Endothelial cell of umbilical vein (primary cell): ENCODE measurements at regions not wholly inside any gene's neighbourhood (a gene's known extent, or its start where the extent isn't known, plus 50 kb on each side); places are given as distances from the start of the nearest gene placed in this dataset.

Experiments used
- BruUV-seq: library from RNA; stranded (reverse); fragments of 400-500 nt; replicated peaks from 2 replicates; lab custom pipeline; 2021; lab: Mats Ljungman, UMichigan
- CTCF ChIA-PET: fragments of 300-600, 350-600 bp; sonication (Branson Sonifier 250); formaldehyde crosslinking; loops from one replicate; lab custom pipeline; 2021; ENCODE audit warnings: antibody characterized with exemption, inconsistent platforms; lab: Charles Lee
- POLR2A ChIA-PET: fragments of 300-600, 350-600 bp; sonication (Branson Sonifier 250); formaldehyde crosslinking; loops from one replicate; lab custom pipeline; 2021; ENCODE audit warnings: antibody characterized with exemption, inconsistent platforms; lab: Charles Lee
- DNase-seq: peaks from one replicate; pipeline ENCODE4 v3.0.0-alpha.2; 2011; ENCODE audit warnings: low read depth, low spot score
- FAIRE-seq: peaks from 2 replicates; lab custom pipeline; 2011; peaks lifted over from hg19 to GRCh38; lab: Jason Lieb, UNC
- H2AFZ ChIP-seq: 2 replicates; pipeline ENCODE4 v1.6.0; 2012; ENCODE audit warnings: low read depth, low read length, control low read depth, inconsistent platforms
- H3K27ac ChIP-seq: 2 replicates; pipeline ENCODE4 v1.5.1; 2011; ENCODE audit warnings: low read depth, mild to moderate bottlenecking, control low read depth, low read length, moderate library complexity; ENCODE audit not compliant: insufficient read depth
- H3K27me3 ChIP-seq, 2 experiments: 2 replicates each; pipeline versions ENCODE4 v1.6.0 to v1.6.1; 2011; ENCODE audit warnings: low read length in 2 of 2, mixed read lengths in 1 of 2; ENCODE audit not compliant: control insufficient read depth in 2 of 2, insufficient read depth in 2 of 2
- H3K36me3 ChIP-seq, 2 experiments: 2 replicates in 1 of 2; 3 replicates in 1 of 2; pipeline ENCODE4 v1.5.1; 2011; ENCODE audit warnings: low read length in 2 of 2, mild to moderate bottlenecking in 1 of 2, moderate library complexity in 1 of 2; ENCODE audit not compliant: control insufficient read depth in 2 of 2, insufficient read depth in 2 of 2; ENCODE audit errors: extremely low read depth in 1 of 2
- H3K4me1 ChIP-seq: 3 replicates; pipeline ENCODE4 v1.5.1; 2011; ENCODE audit warnings: mild to moderate bottlenecking, low read length; ENCODE audit not compliant: control insufficient read depth, insufficient read depth; ENCODE audit errors: extremely low read depth
- H3K4me2 ChIP-seq: 2 replicates; pipeline ENCODE4 v1.6.1; 2011; ENCODE audit warnings: low read length, control low read depth, mixed read lengths; ENCODE audit not compliant: insufficient read depth
- H3K4me3 ChIP-seq, 3 experiments: fragments of 200-600 bp in 1 of 3; sonication (generic), shearing (Covaris generic) in 1 of 3; replicated peaks in 1 of 3; 2 replicates each; pipeline ENCODE4 v1.5.1; 2011 to 2016; ENCODE audit warnings: control low read depth in 3 of 3, low read length in 3 of 3, mild to moderate bottlenecking in 2 of 3, inconsistent platforms in 1 of 3, low read depth in 1 of 3, moderate library complexity in 1 of 3; ENCODE audit not compliant: insufficient read depth in 1 of 3
- H3K79me2 ChIP-seq: 2 replicates; pipeline ENCODE4 v1.6.0; 2012; ENCODE audit warnings: low read length, inconsistent platforms; ENCODE audit not compliant: control insufficient read depth, insufficient read depth
- H3K9ac ChIP-seq: replicated peaks from 2 replicates; pipeline ENCODE3; 2011; ENCODE audit warnings: low read length, control low read depth; ENCODE audit not compliant: insufficient read depth; ENCODE audit errors: extremely low read depth
- H3K9me1 ChIP-seq: replicated peaks from 3 replicates; pipeline ENCODE4 v1.6.0; 2011; ENCODE audit warnings: mild to moderate bottlenecking, low read length; ENCODE audit not compliant: control insufficient read depth, insufficient read depth; ENCODE audit errors: extremely low read depth
- H3K9me3 ChIP-seq: replicated peaks from 2 replicates; pipeline ENCODE4 v1.5.1; 2012; ENCODE audit warnings: low read length, inconsistent platforms; ENCODE audit not compliant: control insufficient read depth, insufficient read depth
- H4K20me1 ChIP-seq: replicated peaks from 2 replicates; pipeline ENCODE3; 2011; ENCODE audit warnings: mild to moderate bottlenecking, low read length; ENCODE audit not compliant: control insufficient read depth, insufficient read depth; ENCODE audit errors: extremely low read depth
- EZH2 ChIP-seq: IDR thresholded peaks from 2 replicates; pipeline ENCODE4 v1.6.1; 2012; ENCODE audit warnings: borderline replicate concordance, low read depth, mild to moderate bottlenecking, moderate library complexity, low read length, inconsistent platforms; ENCODE audit not compliant: severe bottlenecking
- FOS ChIP-seq: IDR thresholded peaks from 2 replicates; pipeline ENCODE4 v1.6.1; 2011; ENCODE audit warnings: mild to moderate bottlenecking, low read length, moderate library complexity, borderline replicate concordance; ENCODE audit not compliant: insufficient read depth
- GATA2 ChIP-seq: IDR thresholded peaks from 2 replicates; pipeline ENCODE4 v1.7.0; 2011; ENCODE audit warnings: low read depth, mild to moderate bottlenecking, moderate library complexity, mixed read lengths, low read length; ENCODE audit not compliant: insufficient read length, insufficient read depth
- JUN ChIP-seq: IDR thresholded peaks from 2 replicates; pipeline ENCODE4 v1.6.1; 2011; ENCODE audit warnings: borderline replicate concordance, low read depth; ENCODE audit not compliant: insufficient read length, insufficient read depth
- MAX ChIP-seq: IDR thresholded peaks from 2 replicates; pipeline ENCODE4 v1.6.1; 2011; ENCODE audit not compliant: insufficient read depth, insufficient read length
- MYC ChIP-seq: IDR thresholded peaks from one replicate; pipeline ENCODE4 v1.6.1; 2011; ENCODE audit warnings: mild to moderate bottlenecking, low read depth, low read length
- POLR2A ChIP-seq: IDR thresholded peaks from 2 replicates; pipeline ENCODE4 v1.6.1; 2012; ENCODE audit warnings: low read depth, mild to moderate bottlenecking, control low read depth, low read length
- POLR2AphosphoS5 ChIP-seq: IDR thresholded peaks from 2 replicates; pipeline ENCODE4 v1.6.1; 2012; ENCODE audit warnings: low read depth, mild to moderate bottlenecking, control low read depth, low read length, moderate library complexity; ENCODE audit not compliant: insufficient read depth
- dilution Hi-C: fragments of 300-500 bp; cut with MboI; formaldehyde crosslinking; loops from one replicate; pipeline ENCODE4 v1.15.0; 2019; ENCODE audit warnings: low sequenced_read_pairs; ENCODE audit not compliant: extremely low pct_ligation_motif_present
- intact Hi-C: fragments of 100-400 bp; cut with micrococcal nuclease; formaldehyde crosslinking; loops from one replicate; pipeline ENCODE4 v1.10.0; 2022
- TF ChIP-seq, protein P1 (sequence below), 2 donors: IDR thresholded peaks; 1 replicate in 1 of 2; 2 replicates in 1 of 2; pipeline ENCODE4 v1.5.1; 2011; ENCODE audit warnings: low read length in 2 of 2, mild to moderate bottlenecking in 2 of 2, moderate library complexity in 2 of 2, control low read depth in 1 of 2, inconsistent platforms in 1 of 2, low read depth in 1 of 2; ENCODE audit not compliant: insufficient read depth in 1 of 2; ENCODE audit errors: extremely low read depth in 1 of 2

- no peaks in the 10 kb centered on the region for H3K27me3 ChIP-seq
- H3K9me1 ChIP-seq = no peaks in the 10 kb centered on the region
- dilution Hi-C loops (no loop called here), intact Hi-C loops (no loop called here)
- no peak for FAIRE-seq
- H3K27ac ChIP-seq = no peak overlapping the region
- H2AFZ ChIP-seq = no peak overlapping the region
- H3K4me2 ChIP-seq = no peak overlapping the region
- no peak overlapping the region for H3K4me3 ChIP-seq
- DNase-seq = no peak
- ChIA-PET POLR2A (no interaction called here), CTCF (no interaction called here)
- no peak for TF ChIP-seq GATA2
- TF ChIP-seq JUN = no peak
- TF ChIP-seq, protein P1, sequence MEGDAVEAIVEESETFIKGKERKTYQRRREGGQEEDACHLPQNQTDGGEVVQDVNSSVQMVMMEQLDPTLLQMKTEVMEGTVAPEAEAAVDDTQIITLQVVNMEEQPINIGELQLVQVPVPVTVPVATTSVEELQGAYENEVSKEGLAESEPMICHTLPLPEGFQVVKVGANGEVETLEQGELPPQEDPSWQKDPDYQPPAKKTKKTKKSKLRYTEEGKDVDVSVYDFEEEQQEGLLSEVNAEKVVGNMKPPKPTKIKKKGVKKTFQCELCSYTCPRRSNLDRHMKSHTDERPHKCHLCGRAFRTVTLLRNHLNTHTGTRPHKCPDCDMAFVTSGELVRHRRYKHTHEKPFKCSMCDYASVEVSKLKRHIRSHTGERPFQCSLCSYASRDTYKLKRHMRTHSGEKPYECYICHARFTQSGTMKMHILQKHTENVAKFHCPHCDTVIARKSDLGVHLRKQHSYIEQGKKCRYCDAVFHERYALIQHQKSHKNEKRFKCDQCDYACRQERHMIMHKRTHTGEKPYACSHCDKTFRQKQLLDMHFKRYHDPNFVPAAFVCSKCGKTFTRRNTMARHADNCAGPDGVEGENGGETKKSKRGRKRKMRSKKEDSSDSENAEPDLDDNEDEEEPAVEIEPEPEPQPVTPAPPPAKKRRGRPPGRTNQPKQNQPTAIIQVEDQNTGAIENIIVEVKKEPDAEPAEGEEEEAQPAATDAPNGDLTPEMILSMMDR (IDR thresholded peaks at IDR 0.05; ENCODE audit: extremely low read depth in 1 of 2, insufficient read depth in 1 of 2, low read depth in 1 of 2, low read length in 2 of 2) = no peak
- no peak for TF ChIP-seq EZH2
- TF ChIP-seq MAX = no peak
- TF ChIP-seq POLR2A = no peak
- no peak for TF ChIP-seq POLR2AphosphoS5
- TF ChIP-seq MYC = no peak
- no peak for TF ChIP-seq FOS
- no peaks in the 10 kb centered on the region for H3K79me2 ChIP-seq
- peaks cover 9% of the 10 kb centered on the region for H3K9me3 ChIP-seq
- no peaks in the 10 kb centered on the region for H4K20me1 ChIP-seq
- no TSS peak for BruUV-seq
- H3K9ac ChIP-seq = no peak overlapping the region
- H3K4me1 ChIP-seq = no peaks in the 10 kb centered on the region
- H3K36me3 ChIP-seq = no peaks in the 10 kb centered on the region
These were observed 503.5 kb downstream of the HS3ST4 start for GRCh38 chr16:26195225-26195624.
